ENCODE measurements at regions not wholly inside any gene's neighbourhood (a gene's known extent, or its start where the extent isn't known, plus 50 kb on each side); places are given as distances from the start of the nearest gene placed in this dataset.

GRCh38 chr4:58961283-58961682 is 1851.1 kb upstream of the IGFBP7 start:
- Histone ChIP-seq H3K27me3 (ENCODE audit: low read depth) (no peaks in the 10 kb centered on the region), H3K4me3 (no peak overlapping the region), H3K36me3 (no peaks in the 10 kb centered on the region), H3K27ac (replicated peaks) (no peak overlapping the region), H3K9me3 (replicated peaks) (no peaks in the 10 kb centered on the region), H3K4me1 (no peaks in the 10 kb centered on the region)
- intact Hi-C loops (cut with micrococcal nuclease): no loop called here
- TF ChIP-seq, protein P1, sequence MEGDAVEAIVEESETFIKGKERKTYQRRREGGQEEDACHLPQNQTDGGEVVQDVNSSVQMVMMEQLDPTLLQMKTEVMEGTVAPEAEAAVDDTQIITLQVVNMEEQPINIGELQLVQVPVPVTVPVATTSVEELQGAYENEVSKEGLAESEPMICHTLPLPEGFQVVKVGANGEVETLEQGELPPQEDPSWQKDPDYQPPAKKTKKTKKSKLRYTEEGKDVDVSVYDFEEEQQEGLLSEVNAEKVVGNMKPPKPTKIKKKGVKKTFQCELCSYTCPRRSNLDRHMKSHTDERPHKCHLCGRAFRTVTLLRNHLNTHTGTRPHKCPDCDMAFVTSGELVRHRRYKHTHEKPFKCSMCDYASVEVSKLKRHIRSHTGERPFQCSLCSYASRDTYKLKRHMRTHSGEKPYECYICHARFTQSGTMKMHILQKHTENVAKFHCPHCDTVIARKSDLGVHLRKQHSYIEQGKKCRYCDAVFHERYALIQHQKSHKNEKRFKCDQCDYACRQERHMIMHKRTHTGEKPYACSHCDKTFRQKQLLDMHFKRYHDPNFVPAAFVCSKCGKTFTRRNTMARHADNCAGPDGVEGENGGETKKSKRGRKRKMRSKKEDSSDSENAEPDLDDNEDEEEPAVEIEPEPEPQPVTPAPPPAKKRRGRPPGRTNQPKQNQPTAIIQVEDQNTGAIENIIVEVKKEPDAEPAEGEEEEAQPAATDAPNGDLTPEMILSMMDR (IDR thresholded peaks at IDR 0.05; ENCODE audit: borderline replicate concordance): no peak
- DNase-seq: no peak

GRCh38 chr4:58961925-58962324 is 1851.7 kb upstream of the IGFBP7 start:
- no peak overlapping the region for H3K27ac ChIP-seq (replicated peaks)
- no peaks in the 10 kb centered on the region for H3K27me3 ChIP-seq (ENCODE audit: low read depth)
- DNase-seq: no peak
- TF ChIP-seq, protein P1 (IDR thresholded peaks at IDR 0.05; ENCODE audit: borderline replicate concordance): no peak
- H3K9me3 ChIP-seq (replicated peaks): no peaks in the 10 kb centered on the region
- H3K4me3 ChIP-seq: no peak overlapping the region
- no peaks in the 10 kb centered on the region for H3K4me1 ChIP-seq
- no peaks in the 10 kb centered on the region for H3K36me3 ChIP-seq
- intact Hi-C loops (cut with micrococcal nuclease): no loop called here

DNA sequence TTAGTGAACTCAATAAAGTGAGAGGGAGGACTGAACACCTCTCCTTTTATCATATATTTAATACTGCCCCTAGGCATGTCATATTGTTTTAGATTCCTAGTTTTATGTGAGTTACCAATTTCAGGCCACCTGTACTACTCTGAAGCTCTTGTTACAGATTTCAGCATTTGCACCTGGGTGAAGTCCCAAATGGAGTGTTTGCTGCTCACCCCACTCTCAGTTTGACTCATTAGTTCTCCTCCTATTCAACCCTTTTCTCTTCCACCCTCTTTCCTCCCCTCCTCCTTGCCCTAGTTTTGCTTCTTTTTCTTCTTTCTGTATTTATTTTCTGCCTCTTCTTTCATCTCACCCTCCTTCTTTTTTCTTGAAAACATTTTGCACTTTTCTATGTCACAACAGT is 1852.2 kb upstream of the IGFBP7 start:
- no peak for DNase-seq
- no peak overlapping the region for H3K4me3 ChIP-seq
- H3K27me3 ChIP-seq (ENCODE audit: low read depth): no peaks in the 10 kb centered on the region
- H3K4me1 ChIP-seq: no peaks in the 10 kb centered on the region
- no peak overlapping the region for H3K27ac ChIP-seq (replicated peaks)
- TF ChIP-seq, protein P1 (IDR thresholded peaks at IDR 0.05; ENCODE audit: borderline replicate concordance): no peak
- H3K9me3 ChIP-seq (replicated peaks): no peaks in the 10 kb centered on the region
- intact Hi-C loops (cut with micrococcal nuclease): no loop called here
- no peaks in the 10 kb centered on the region for H3K36me3 ChIP-seq

- Histone ChIP-seq H3K27me3 (ENCODE audit: low read depth) (no peaks in the 10 kb centered on the region), H3K9me3 (replicated peaks) (no peaks in the 10 kb centered on the region), H3K27ac (replicated peaks) (no peak overlapping the region), H3K36me3 (no peaks in the 10 kb centered on the region), H3K4me1 (no peaks in the 10 kb centered on the region), H3K4me3 (no peak overlapping the region)
- TF ChIP-seq, protein P1 (IDR thresholded peaks at IDR 0.05; ENCODE audit: borderline replicate concordance): no peak
- DNase-seq: no peak
- intact Hi-C loops (cut with micrococcal nuclease): no loop called here
These were observed 1871.6 kb upstream of the IGFBP7 start for GRCh38 chr4:58981828-58982227.

GRCh38 chr4:58983887-58984286 is 1873.7 kb upstream of the IGFBP7 start:
- no peaks in the 10 kb centered on the region for H3K9me3 ChIP-seq (replicated peaks)
- TF ChIP-seq, protein P1 (IDR thresholded peaks at IDR 0.05; ENCODE audit: borderline replicate concordance): no peak
- no peaks in the 10 kb centered on the region for H3K27me3 ChIP-seq (ENCODE audit: low read depth)
- no peak overlapping the region for H3K27ac ChIP-seq (replicated peaks)
- DNase-seq: no peak
- H3K4me1 ChIP-seq: no peaks in the 10 kb centered on the region
- H3K4me3 ChIP-seq: no peak overlapping the region
- no peaks in the 10 kb centered on the region for H3K36me3 ChIP-seq
- intact Hi-C loops (cut with micrococcal nuclease): no loop called here

DNA sequence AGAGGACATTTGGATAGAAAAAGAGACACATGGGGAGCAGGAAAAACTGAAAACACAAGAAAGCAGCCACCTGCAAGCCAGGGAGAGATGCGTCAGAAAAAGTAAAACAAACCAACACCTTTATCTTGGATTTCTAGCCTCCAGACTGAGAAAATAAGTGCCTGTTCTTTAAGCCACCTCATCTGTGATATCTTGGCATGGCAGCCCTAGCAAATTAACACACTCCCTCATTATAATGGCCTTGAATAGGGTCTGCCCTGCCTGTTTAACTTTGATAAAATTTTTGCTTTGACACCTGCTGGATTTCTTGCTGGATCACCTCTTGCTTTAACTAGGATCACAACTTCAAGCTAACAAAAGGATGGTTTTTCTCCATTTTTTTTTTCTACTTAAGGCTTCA is 1892.0 kb upstream of the IGFBP7 start:
- Histone ChIP-seq H3K9me3 (replicated peaks) (peaks cover 5% of the 10 kb centered on the region), H3K36me3 (no peaks in the 10 kb centered on the region), H3K4me1 (no peaks in the 10 kb centered on the region), H3K27ac (replicated peaks) (no peak overlapping the region), H3K4me3 (no peak overlapping the region), H3K27me3 (ENCODE audit: low read depth) (no peaks in the 10 kb centered on the region)
- intact Hi-C loops (cut with micrococcal nuclease): no loop called here
- TF ChIP-seq, protein P1 (IDR thresholded peaks at IDR 0.05; ENCODE audit: borderline replicate concordance): no peak
- DNase-seq: no peak

Data from left ventricle myocardium inferior (tissue), 1 donor.